GM12878 (cell line): ENCODE measurements at regions not wholly inside any gene's neighbourhood (a gene's known extent, or its start where the extent isn't known, plus 50 kb on each side); places are given as distances from the start of the nearest gene placed in this dataset.

Source experiments
- ATAC-seq: fragments of 200-7000 bp; cut with Tn5 transposase; 3 replicates; pipeline ENCODE4 v1.9.1; 2020; ENCODE audit warnings: mild to moderate bottlenecking, moderate library complexity
- BruUV-seq: library from RNA; stranded (reverse); fragments of 400-500 nt; replicated peaks from 2 replicates; lab custom pipeline; 2021; lab: Mats Ljungman, UMichigan
- CTCF ChIA-PET: fragments of 300-600 bp; sonication (Branson Sonifier 250); formaldehyde crosslinking; extraction: SDS; loops from one replicate; lab custom pipeline; 2021; ENCODE audit warnings: inconsistent platforms; lab: Yijun Ruan, JAX
- POLR2A ChIA-PET: fragments of 350-600 bp; formaldehyde crosslinking; extraction: SDS; loops from one replicate; lab custom pipeline; 2021; ENCODE audit warnings: inconsistent platforms; lab: Charles Lee
- RAD21 ChIA-PET: fragments of 300-600 bp; sonication (Branson Sonifier 250); formaldehyde crosslinking; loops from one replicate; lab custom pipeline; 2023; ENCODE audit warnings: antibody characterized with exemption; ENCODE audit not compliant: unreplicated experiment; lab: Charles Lee
- SMC1A ChIA-PET: fragments of 300-600 bp; sonication (Branson Sonifier 250); formaldehyde crosslinking; loops from one replicate; lab custom pipeline; 2023; ENCODE audit not compliant: unreplicated experiment, uncharacterized antibody; lab: Charles Lee
- DNase-seq: peaks from one replicate; pipeline ENCODE4 v3.0.0-alpha.2; 2011; ENCODE audit warnings: low read depth, low spot score
- FAIRE-seq: peaks from 3 replicates; lab custom pipeline; 2011; peaks lifted over from hg19 to GRCh38; lab: Jason Lieb, UNC
- H2AFZ ChIP-seq: 2 replicates; pipeline ENCODE4 v1.6.0; 2011; ENCODE audit warnings: low read depth, low read length, control low read depth; ENCODE audit not compliant: control insufficient read depth
- H3K27ac ChIP-seq: 2 replicates; pipeline ENCODE4 v1.5.1; 2011; ENCODE audit warnings: control low read depth; ENCODE audit not compliant: control insufficient read depth, insufficient read depth
- H3K27me3 ChIP-seq, 2 experiments: replicated peaks in 1 of 2; 2 replicates each; pipeline versions ENCODE4 v1.6.0 to v1.6.1; 2011; ENCODE audit warnings: low read length in 1 of 2; ENCODE audit not compliant: control insufficient read depth in 2 of 2, insufficient read depth in 2 of 2
- H3K36me3 ChIP-seq, 2 experiments: 2 replicates each; pipeline ENCODE4 v1.5.1; 2011; ENCODE audit warnings: low read length in 1 of 2; ENCODE audit not compliant: control insufficient read depth in 2 of 2, insufficient read depth in 2 of 2
- H3K4me1 ChIP-seq: 2 replicates; pipeline ENCODE4 v1.6.1; 2011; ENCODE audit warnings: mild to moderate bottlenecking, low read length, moderate library complexity, mixed read lengths; ENCODE audit not compliant: control insufficient read depth, insufficient read depth
- H3K4me2 ChIP-seq: 2 replicates; pipeline ENCODE4 v1.6.0; 2011; ENCODE audit warnings: control low read depth; ENCODE audit not compliant: control insufficient read depth, insufficient read depth
- H3K4me3 ChIP-seq: fragments of 200-600 bp; sonication (generic); 2 replicates; pipeline ENCODE4 v1.5.1; 2016
- H3K79me2 ChIP-seq: 2 replicates; pipeline ENCODE4 v1.6.0; 2011; ENCODE audit warnings: low read length; ENCODE audit not compliant: control insufficient read depth, insufficient read depth
- H3K9ac ChIP-seq: 2 replicates; pipeline ENCODE4 v1.8.0; 2011; ENCODE audit warnings: low read length, control low read depth, mixed read lengths; ENCODE audit not compliant: control insufficient read depth, insufficient read depth
- H3K9me3 ChIP-seq: replicated peaks from 3 replicates; pipeline ENCODE4 v1.5.1; 2011; ENCODE audit warnings: mild to moderate bottlenecking, low read length; ENCODE audit not compliant: control insufficient read depth, insufficient read depth
- H4K20me1 ChIP-seq: 2 replicates; pipeline ENCODE4 v1.6.0; 2011; ENCODE audit not compliant: control insufficient read depth, insufficient read depth
- EZH2 ChIP-seq: IDR thresholded peaks from 2 replicates; pipeline ENCODE4 v1.6.1; 2012; ENCODE audit warnings: low read depth, mild to moderate bottlenecking, control low read depth, inconsistent platforms, low read length, borderline replicate concordance; ENCODE audit not compliant: control insufficient read depth
- KDM1A ChIP-seq: fragments of 200-600 bp; sonication (generic); IDR thresholded peaks from 2 replicates; pipeline ENCODE4 v1.6.1; 2016; ENCODE audit warnings: borderline replicate concordance
- NFIC ChIP-seq: IDR thresholded peaks from 2 replicates; pipeline ENCODE4 v1.6.1; 2012; ENCODE audit warnings: low read depth, mild to moderate bottlenecking, inconsistent platforms, low read length, moderate library complexity
- RB1 ChIP-seq: fragments of 450-650 bp; formaldehyde crosslinking; IDR thresholded peaks from 2 replicates; pipeline ENCODE4 v1.6.1; 2017; ENCODE audit warnings: mild to moderate bottlenecking, borderline replicate concordance
- SUPT20H ChIP-seq: IDR thresholded peaks from 2 replicates; pipeline ENCODE4 v1.6.1; 2011; ENCODE audit warnings: low read depth, mild to moderate bottlenecking, low read length, moderate library complexity, borderline replicate concordance; ENCODE audit not compliant: control insufficient read depth
- in situ Hi-C: fragments of 300-500 bp; cut with MboI; formaldehyde crosslinking; loops from 9 replicates; pipeline ENCODE4 v1.14.3; 2018; ENCODE audit warnings: mixed read lengths
- intact Hi-C: fragments of 100-400 bp; cut with micrococcal nuclease; formaldehyde crosslinking; loops from one replicate; pipeline ENCODE4 v1.14.2; 2022; ENCODE audit not compliant: unreplicated experiment
- TF ChIP-seq, protein P1 (sequence below): fragments of 450-650 bp; formaldehyde crosslinking; IDR thresholded peaks from 2 replicates; pipeline ENCODE4 v1.5.0; 2022; ENCODE audit warnings: mild to moderate bottlenecking, missing genetic modification characterization

GRCh38 chr14:36426113-36426512 lies 93.9 kb downstream of the NKX2-1 start:
- no peaks in the 10 kb centered on the region for H3K36me3 ChIP-seq
- SMC1A ChIA-PET = no interaction called here
- no peak overlapping the region for H3K4me2 ChIP-seq
- no TSS peak for BruUV-seq
- no peak for FAIRE-seq
- no peak overlapping the region for H3K27ac ChIP-seq
- H3K27me3 ChIP-seq = no peaks in the 10 kb centered on the region
- no peak overlapping the region for H2AFZ ChIP-seq
- POLR2A ChIA-PET = no interaction called here
- in situ Hi-C loops = no loop called here
- RAD21 ChIA-PET = no interaction called here
- H3K79me2 ChIP-seq = no peaks in the 10 kb centered on the region
- H3K9ac ChIP-seq = no peak overlapping the region
- H4K20me1 ChIP-seq = no peaks in the 10 kb centered on the region
- no peaks in the 10 kb centered on the region for H3K4me1 ChIP-seq
- CTCF ChIA-PET = no interaction called here
- no peaks in the 10 kb centered on the region for H3K9me3 ChIP-seq
- ATAC-seq = no peak
- intact Hi-C loops = no loop called here
- no peak for DNase-seq
- H3K4me3 ChIP-seq = no peak overlapping the region
- TF ChIP-seq KDM1A = no peak
- TF ChIP-seq, protein P1, sequence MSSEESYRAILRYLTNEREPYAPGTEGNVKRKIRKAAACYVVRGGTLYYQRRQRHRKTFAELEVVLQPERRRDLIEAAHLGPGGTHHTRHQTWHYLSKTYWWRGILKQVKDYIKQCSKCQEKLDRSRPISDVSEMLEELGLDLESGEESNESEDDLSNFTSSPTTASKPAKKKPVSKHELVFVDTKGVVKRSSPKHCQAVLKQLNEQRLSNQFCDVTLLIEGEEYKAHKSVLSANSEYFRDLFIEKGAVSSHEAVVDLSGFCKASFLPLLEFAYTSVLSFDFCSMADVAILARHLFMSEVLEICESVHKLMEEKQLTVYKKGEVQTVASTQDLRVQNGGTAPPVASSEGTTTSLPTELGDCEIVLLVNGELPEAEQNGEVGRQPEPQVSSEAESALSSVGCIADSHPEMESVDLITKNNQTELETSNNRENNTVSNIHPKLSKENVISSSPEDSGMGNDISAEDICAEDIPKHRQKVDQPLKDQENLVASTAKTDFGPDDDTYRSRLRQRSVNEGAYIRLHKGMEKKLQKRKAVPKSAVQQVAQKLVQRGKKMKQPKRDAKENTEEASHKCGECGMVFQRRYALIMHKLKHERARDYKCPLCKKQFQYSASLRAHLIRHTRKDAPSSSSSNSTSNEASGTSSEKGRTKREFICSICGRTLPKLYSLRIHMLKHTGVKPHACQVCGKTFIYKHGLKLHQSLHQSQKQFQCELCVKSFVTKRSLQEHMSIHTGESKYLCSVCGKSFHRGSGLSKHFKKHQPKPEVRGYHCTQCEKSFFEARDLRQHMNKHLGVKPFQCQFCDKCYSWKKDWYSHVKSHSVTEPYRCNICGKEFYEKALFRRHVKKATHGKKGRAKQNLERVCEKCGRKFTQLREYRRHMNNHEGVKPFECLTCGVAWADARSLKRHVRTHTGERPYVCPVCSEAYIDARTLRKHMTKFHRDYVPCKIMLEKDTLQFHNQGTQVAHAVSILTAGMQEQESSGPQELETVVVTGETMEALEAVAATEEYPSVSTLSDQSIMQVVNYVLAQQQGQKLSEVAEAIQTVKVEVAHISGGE = no peak
- TF ChIP-seq RB1 = no peak
- TF ChIP-seq SUPT20H = no peak
- TF ChIP-seq NFIC = no peak
- TF ChIP-seq EZH2 = no peak
